WTC11 (cell line): ENCODE measurements at regions not wholly inside any gene's neighbourhood (a gene's known extent, or its start where the extent isn't known, plus 50 kb on each side); places are given as distances from the start of the nearest gene placed in this dataset.

Experiments
- ETV6 ChIP-seq: sonication (generic); formaldehyde crosslinking; IDR thresholded peaks from 2 replicates; pipeline ENCODE4 v1.8.1; 2022; ENCODE audit warnings: mild to moderate bottlenecking, missing genetic modification reagents
- SMAD4 ChIP-seq: sonication (generic); formaldehyde crosslinking; IDR thresholded peaks from 2 replicates; pipeline ENCODE4 v1.8.0; 2022; ENCODE audit warnings: mild to moderate bottlenecking, missing genetic modification reagents
- SP1 ChIP-seq: sonication (generic); formaldehyde crosslinking; conservative IDR thresholded peaks from 2 replicates; pipeline ENCODE4 v1.8.1; 2022; ENCODE audit warnings: missing genetic modification reagents
- TF ChIP-seq, protein P1 (sequence below): fragments of 200-600 bp; IDR thresholded peaks from 2 replicates; pipeline ENCODE4 v1.8.0; 2022; ENCODE audit warnings: antibody characterized with exemption

DNA sequence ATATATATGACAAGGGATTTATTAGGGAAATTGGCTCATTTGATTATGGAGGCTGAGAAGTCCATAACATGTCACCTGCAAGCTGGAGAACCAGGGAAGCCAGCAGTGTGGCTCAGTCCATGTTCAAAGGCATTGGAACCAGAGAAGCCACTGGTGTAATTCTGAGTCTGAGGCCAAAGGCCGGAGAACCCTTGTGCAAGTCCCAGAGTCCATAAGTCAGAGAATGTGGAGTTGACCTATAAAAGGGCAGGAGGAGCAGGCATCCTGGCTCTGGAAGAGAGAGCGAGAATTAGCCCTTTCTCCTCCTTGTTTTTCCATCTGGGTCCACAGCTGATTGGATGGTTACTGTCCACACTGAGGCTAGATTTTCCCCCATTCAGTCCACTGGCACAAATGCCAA is 319.8 kb downstream of the IGSF11 start:
- no peak for TF ChIP-seq SMAD4 (CRISPR knock-in tag)
- no peak for TF ChIP-seq SP1
- TF ChIP-seq, protein P1, sequence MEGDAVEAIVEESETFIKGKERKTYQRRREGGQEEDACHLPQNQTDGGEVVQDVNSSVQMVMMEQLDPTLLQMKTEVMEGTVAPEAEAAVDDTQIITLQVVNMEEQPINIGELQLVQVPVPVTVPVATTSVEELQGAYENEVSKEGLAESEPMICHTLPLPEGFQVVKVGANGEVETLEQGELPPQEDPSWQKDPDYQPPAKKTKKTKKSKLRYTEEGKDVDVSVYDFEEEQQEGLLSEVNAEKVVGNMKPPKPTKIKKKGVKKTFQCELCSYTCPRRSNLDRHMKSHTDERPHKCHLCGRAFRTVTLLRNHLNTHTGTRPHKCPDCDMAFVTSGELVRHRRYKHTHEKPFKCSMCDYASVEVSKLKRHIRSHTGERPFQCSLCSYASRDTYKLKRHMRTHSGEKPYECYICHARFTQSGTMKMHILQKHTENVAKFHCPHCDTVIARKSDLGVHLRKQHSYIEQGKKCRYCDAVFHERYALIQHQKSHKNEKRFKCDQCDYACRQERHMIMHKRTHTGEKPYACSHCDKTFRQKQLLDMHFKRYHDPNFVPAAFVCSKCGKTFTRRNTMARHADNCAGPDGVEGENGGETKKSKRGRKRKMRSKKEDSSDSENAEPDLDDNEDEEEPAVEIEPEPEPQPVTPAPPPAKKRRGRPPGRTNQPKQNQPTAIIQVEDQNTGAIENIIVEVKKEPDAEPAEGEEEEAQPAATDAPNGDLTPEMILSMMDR = no peak
- no peak for TF ChIP-seq ETV6 (CRISPR knock-in tag)
